ENCODE measurements at regions not wholly inside any gene's neighbourhood (a gene's known extent, or its start where the extent isn't known, plus 50 kb on each side); places are given as distances from the start of the nearest gene placed in this dataset.

- Histone ChIP-seq H2BK5ac (ENCODE audit: low read depth, low read length) (no peak overlapping the region), H2AFZ (ENCODE audit: low read length) (no peak overlapping the region), H3K9me3 (ENCODE audit: insufficient read depth in 2 of 2, low read depth in 1 of 2, low read length in 1 of 2) (no peaks in the 10 kb centered on the region), H2BK120ac (replicated peaks; ENCODE audit: low read depth, low read length) (no peak overlapping the region), H3K4me2 (ENCODE audit: insufficient read depth in 1 of 2, low read depth in 2 of 2, low read length in 2 of 2) (no peak overlapping the region), H2AK5ac (ENCODE audit: low read depth, low read length) (no peak overlapping the region), H3K36me3 (ENCODE audit: control insufficient read depth in 2 of 4, insufficient read depth in 4 of 4, low read length in 3 of 4) (no peaks in the 10 kb centered on the region), H2BK20ac (ENCODE audit: low read length) (no peak overlapping the region), H3K79me2 (ENCODE audit: control insufficient read depth in 1 of 2, insufficient read depth in 2 of 2, low read length in 2 of 2) (no peaks in the 10 kb centered on the region), H4K8ac (ENCODE audit: extremely low read depth, insufficient read depth, low read length) (no peak overlapping the region), H3K14ac (ENCODE audit: insufficient read length) (no peak overlapping the region), H3K9ac (replicated peaks in 1 of 4; ENCODE audit: extremely low read depth in 1 of 4, low read depth in 3 of 4, low read length in 3 of 4) (no peak overlapping the region), H3K79me1 (ENCODE audit: low read depth, low read length) (no peaks in the 10 kb centered on the region), H3K4ac (replicated peaks; ENCODE audit: insufficient read length, low read depth, low read length) (no peak overlapping the region), H3K23ac (ENCODE audit: insufficient read length) (no peak overlapping the region), H3K27ac (ENCODE audit: low read depth, low read length) (no peak overlapping the region), H3K56ac (replicated peaks; ENCODE audit: insufficient read length, low read depth, low read length) (no peak overlapping the region), H2BK12ac (ENCODE audit: low read depth, low read length) (no peak overlapping the region), H3K23me2 (ENCODE audit: low read depth, low read length) (no peaks in the 10 kb centered on the region), H3K27me3 (replicated peaks in 1 of 4; ENCODE audit: control insufficient read depth in 3 of 4, extremely low read depth in 1 of 4, insufficient read depth in 3 of 4, low read length in 3 of 4) (no peaks in the 10 kb centered on the region), H4K20me1 (replicated peaks in 1 of 2; ENCODE audit: control insufficient read depth in 1 of 2, insufficient read depth in 2 of 2, low read length in 2 of 2) (no peaks in the 10 kb centered on the region), H3K18ac (ENCODE audit: extremely low read depth, low read length) (no peak overlapping the region), H4K5ac (ENCODE audit: insufficient read length, low read depth, low read length) (no peak overlapping the region), H2BK15ac (ENCODE audit: low read length) (no peak overlapping the region), H3K4me3 (ENCODE audit: extremely low read depth in 1 of 4, insufficient read depth in 2 of 4, low read depth in 3 of 4, low read length in 4 of 4) (no peak overlapping the region), H4K91ac (replicated peaks; ENCODE audit: insufficient read length, low read length) (no peak overlapping the region), H3K4me1 (replicated peaks in 1 of 4; ENCODE audit: control insufficient read depth in 3 of 4, insufficient read depth in 4 of 4, low read length in 3 of 4) (no peaks in the 10 kb centered on the region)
- TF ChIP-seq EGR1 (IDR thresholded peaks at IDR 0.05; ENCODE audit: borderline replicate concordance, low read depth, low read length) (no peak), SP1 (IDR thresholded peaks at IDR 0.05; ENCODE audit: low read depth, low read length) (no peak), ATF3 (IDR thresholded peaks at IDR 0.05; ENCODE audit: insufficient read depth, low read depth, low read length) (no peak), CBX5 (IDR thresholded peaks at IDR 0.05; ENCODE audit: low read depth, low read length) (no peak), HDAC2 (IDR thresholded peaks at IDR 0.05; ENCODE audit: borderline replicate concordance in 1 of 2, low read depth in 2 of 2, low read length in 2 of 2) (no peak), BRCA1 (IDR thresholded peaks at IDR 0.05; ENCODE audit: low read depth, low read length) (no peak), ASH2L (IDR thresholded peaks at IDR 0.05; ENCODE audit: low read length) (no peak), TAF7 (optimal IDR thresholded peaks at IDR 0.05; ENCODE audit: borderline replicate concordance, low read depth, low read length) (no peak), SAP30 (IDR thresholded peaks at IDR 0.05; ENCODE audit: insufficient read depth, insufficient replicate concordance, low read length) (no peak), POLR2A (IDR thresholded peaks at IDR 0.05; ENCODE audit: control extremely low read depth in 1 of 2, low read depth in 2 of 2, low read length in 2 of 2) (no peak), SUZ12 (IDR thresholded peaks at IDR 0.05; ENCODE audit: low read length) (no peak), CTBP2 (IDR thresholded peaks at IDR 0.05; ENCODE audit: borderline replicate concordance, insufficient read depth, insufficient read length, low read length) (no peak)
- FAIRE-seq (no peak), DNase-seq (ENCODE audit: low read depth in 1 of 2, low spot score in 2 of 2) (no peak)
- POLR2A ChIA-PET (ENCODE audit: partially characterized antibody) = interaction anchor here (0.7 to 0.9 kb wide), 2 partner anchors 101 to 352 kb away, joined by 3 read pairs; no protein-coding TSS in a partner anchor
- WGBS, 2 experiments (ENCODE audit: extremely low coverage in 1 of 2, insufficient coverage in 1 of 2, insufficient read length in 1 of 2, insufficient replicate concordance in 2 of 2, low coverage in 1 of 2, low lambda C conversion rate in 2 of 2, missing lambda C conversion rate in 1 of 2) = 86% methylated on average over 5 of the region's 5 CpGs; no CpG with 5 or more reads in 1 of the 2 experiments
- CTCF ChIA-PET (ENCODE audit: partially characterized antibody) = interaction anchor here (1.1 to 9.5 kb wide), 9 partner anchors 8 to 421 kb away, joined by 3 to 78 read pairs (median 6); no protein-coding TSS in a partner anchor
Measured at GRCh38 chr20:33936656-33937055, 57.1 kb upstream of the RALY start.

All from H1 (cell line).